WTC11 (cell line): ENCODE measurements at regions not wholly inside any gene's neighbourhood (a gene's known extent, or its start where the extent isn't known, plus 50 kb on each side); places are given as distances from the start of the nearest gene placed in this dataset.

ENCODE experiments used
- ATAC-seq: fragments of 200-7000 bp; cut with Tn5 transposase; 2 replicates; pipeline ENCODE4 v1.10.0; 2021; ENCODE audit warnings: mild to moderate bottlenecking, moderate library complexity
- CTCF ChIA-PET: fragments of 300-600 bp; sonication (Branson Sonifier 250); formaldehyde crosslinking; loops from one replicate; lab custom pipeline; 2021; ENCODE audit warnings: antibody characterized with exemption; lab: Charles Lee
- POLR2A ChIA-PET: fragments of 350-600 bp; sonication (Branson Sonifier 250); formaldehyde crosslinking; loops from one replicate; lab custom pipeline; 2021; ENCODE audit warnings: antibody characterized with exemption; lab: Charles Lee
- DNase-seq: peaks from one replicate; pipeline ENCODE4 v3.0.0; 2021; ENCODE audit warnings: low spot score
- H3K27ac Mint-ChIP-seq: 2 replicates; pipeline ENCODE4 v1.8.0; 2021; ENCODE audit warnings: mixed read lengths
- H3K27me3 Mint-ChIP-seq: 2 replicates; pipeline ENCODE4 v1.8.0; 2021; ENCODE audit warnings: low read depth, mild to moderate bottlenecking, moderate library complexity, mixed read lengths
- H3K36me3 Mint-ChIP-seq: 2 replicates; pipeline ENCODE4 v1.8.0; 2021; ENCODE audit warnings: mixed read lengths
- H3K4me1 Mint-ChIP-seq: 2 replicates; pipeline ENCODE4 v1.8.0; 2022; ENCODE audit warnings: mixed read lengths
- H3K4me3 Mint-ChIP-seq: 2 replicates; pipeline ENCODE4 v1.8.0; 2021; ENCODE audit warnings: mild to moderate bottlenecking, moderate library complexity, mixed read lengths
- H3K9me3 Mint-ChIP-seq: 2 replicates; pipeline ENCODE4 v1.8.0; 2021; ENCODE audit warnings: mixed read lengths
- ARID4B ChIP-seq: sonication (generic); formaldehyde crosslinking; IDR thresholded peaks from 2 replicates; pipeline ENCODE4 v1.8.0; 2023; ENCODE audit warnings: missing genetic modification reagents, mild to moderate bottlenecking, borderline replicate concordance
- ATF2 ChIP-seq: sonication (generic); formaldehyde crosslinking; IDR thresholded peaks from 2 replicates; pipeline ENCODE4 v1.8.1; 2022; ENCODE audit warnings: low read depth, missing genetic modification reagents, borderline replicate concordance
- CBFB ChIP-seq: sonication (generic); formaldehyde crosslinking; IDR thresholded peaks from 2 replicates; pipeline ENCODE4 v1.8.1; 2022; ENCODE audit warnings: mild to moderate bottlenecking, low read depth, missing genetic modification reagents
- CDX4 ChIP-seq: fragments of 250-450 bp; sonication (Bioruptor Pico); IDR thresholded peaks from 2 replicates; pipeline ENCODE4 v1.9.0; 2021; ENCODE audit warnings: moderate library complexity, mild to moderate bottlenecking, inconsistent platforms, borderline replicate concordance
- ERG ChIP-seq: fragments of 250-450 bp; sonication (Bioruptor Pico); IDR thresholded peaks from 2 replicates; pipeline ENCODE4 v1.8.0; 2021; ENCODE audit warnings: mild to moderate bottlenecking
- ESRRA ChIP-seq: sonication (generic); formaldehyde crosslinking; IDR thresholded peaks from 2 replicates; pipeline ENCODE4 v1.8.1; 2022; ENCODE audit warnings: mild to moderate bottlenecking, missing genetic modification reagents, borderline replicate concordance
- FOXK1 ChIP-seq: sonication (generic); formaldehyde crosslinking; IDR thresholded peaks from 2 replicates; pipeline ENCODE4 v1.8.0; 2022; ENCODE audit warnings: mild to moderate bottlenecking, moderate library complexity, missing genetic modification reagents
- NR2C2 ChIP-seq: sonication (generic); formaldehyde crosslinking; IDR thresholded peaks from 2 replicates; pipeline ENCODE4 v1.8.0; 2022; ENCODE audit warnings: mild to moderate bottlenecking, missing genetic modification reagents
- PRDM15 ChIP-seq: sonication (generic); formaldehyde crosslinking; IDR thresholded peaks from 2 replicates; pipeline ENCODE4 v1.8.0; 2022; ENCODE audit warnings: missing genetic modification reagents
- PRRX2 ChIP-seq: fragments of 250-450 bp; sonication (Bioruptor Pico); IDR thresholded peaks from 2 replicates; pipeline ENCODE4 v1.8.0; 2021; ENCODE audit warnings: mild to moderate bottlenecking
- RORB ChIP-seq: fragments of 250-450 bp; sonication (Bioruptor Pico); IDR thresholded peaks from 2 replicates; pipeline ENCODE4 v1.9.0; 2021; ENCODE audit warnings: mild to moderate bottlenecking
- SMAD4 ChIP-seq: sonication (generic); formaldehyde crosslinking; IDR thresholded peaks from 2 replicates; pipeline ENCODE4 v1.8.0; 2022; ENCODE audit warnings: mild to moderate bottlenecking, missing genetic modification reagents
- TEAD1 ChIP-seq: sonication (generic); formaldehyde crosslinking; IDR thresholded peaks from 2 replicates; pipeline ENCODE4 v1.8.0; 2022; ENCODE audit warnings: mild to moderate bottlenecking, missing genetic modification reagents
- ZNF219 ChIP-seq: sonication (generic); formaldehyde crosslinking; IDR thresholded peaks from 2 replicates; pipeline ENCODE4 v1.8.0; 2023; ENCODE audit warnings: missing genetic modification reagents, mild to moderate bottlenecking, borderline replicate concordance

- ATAC-seq (no peak), DNase-seq (no peak)
- H3K4me1 Mint-ChIP-seq: peaks cover 5% of the 10 kb centered on the region; the same call in 1 of the 2 replicates
- no peaks in the 10 kb centered on the region for H3K27me3 Mint-ChIP-seq
- H3K27ac Mint-ChIP-seq: no peak overlapping the region
- TF ChIP-seq PRRX2 (CRISPR knock-in tag) (no peak), ESRRA (CRISPR knock-in tag) (no peak), NR2C2 (CRISPR knock-in tag) (no peak), TEAD1 (CRISPR knock-in tag) (no peak), FOXK1 (no peak), ERG (no peak), ZNF219 (CRISPR knock-in tag) (no peak), CBFB (CRISPR knock-in tag) (no peak)
- POLR2A ChIA-PET: no interaction called here
- CTCF ChIA-PET: no interaction called here
- no peaks in the 10 kb centered on the region; the same call in 1 of the 2 replicates for H3K36me3 Mint-ChIP-seq
- no peaks in the 10 kb centered on the region for H3K9me3 Mint-ChIP-seq
- H3K4me3 Mint-ChIP-seq: no peak overlapping the region
Measured at GRCh38 chr4:134539729-134540231, 338.2 kb upstream of the PABPC4L start.

GRCh38 chr4:134537701-134538100 is 336.1 kb upstream of the PABPC4L start:
- Mint-ChIP-seq H3K9me3 (no peaks in the 10 kb centered on the region), H3K4me3 (no peak overlapping the region), H3K4me1 (no peaks in the 10 kb centered on the region), H3K27ac (no peak overlapping the region), H3K36me3 (no peaks in the 10 kb centered on the region; the same call in 1 of the 2 replicates), H3K27me3 (no peaks in the 10 kb centered on the region)
- ATAC-seq (no peak), DNase-seq (no peak)
- TF ChIP-seq RORB: no peak
- no peak for TF ChIP-seq ERG
- ChIA-PET CTCF (no interaction called here), POLR2A (no interaction called here)

- CTCF ChIA-PET: no interaction called here
Measured at GRCh38 chr4:134533068-134533467, 331.5 kb upstream of the PABPC4L start.

More at GRCh38 chr4:134533068-134533467, 331.5 kb upstream of the PABPC4L start:
- peaks cover 17% of the 10 kb centered on the region for H3K4me1 Mint-ChIP-seq
- POLR2A ChIA-PET: no interaction called here
- H3K27ac Mint-ChIP-seq: no peak overlapping the region
- peaks cover 3% of the 10 kb centered on the region; the same call in 1 of the 2 replicates for H3K9me3 Mint-ChIP-seq
- DNase-seq (no peak), ATAC-seq (no peak)
- TF ChIP-seq CDX4 (CRISPR knock-in tag): no peak
- TF ChIP-seq ARID4B: no peak
- no peak for TF ChIP-seq SMAD4 (CRISPR knock-in tag)
- no peak for TF ChIP-seq PRDM15 (CRISPR knock-in tag)
- TF ChIP-seq ATF2 (CRISPR knock-in tag): no peak
- H3K4me3 Mint-ChIP-seq: no peak overlapping the region
- no peaks in the 10 kb centered on the region; the same call in 1 of the 2 replicates for H3K36me3 Mint-ChIP-seq
- no peaks in the 10 kb centered on the region for H3K27me3 Mint-ChIP-seq
